ENCODE measurements at regions not wholly inside any gene's neighbourhood (a gene's known extent, or its start where the extent isn't known, plus 50 kb on each side); places are given as distances from the start of the nearest gene placed in this dataset.

- TF ChIP-seq, protein P1, sequence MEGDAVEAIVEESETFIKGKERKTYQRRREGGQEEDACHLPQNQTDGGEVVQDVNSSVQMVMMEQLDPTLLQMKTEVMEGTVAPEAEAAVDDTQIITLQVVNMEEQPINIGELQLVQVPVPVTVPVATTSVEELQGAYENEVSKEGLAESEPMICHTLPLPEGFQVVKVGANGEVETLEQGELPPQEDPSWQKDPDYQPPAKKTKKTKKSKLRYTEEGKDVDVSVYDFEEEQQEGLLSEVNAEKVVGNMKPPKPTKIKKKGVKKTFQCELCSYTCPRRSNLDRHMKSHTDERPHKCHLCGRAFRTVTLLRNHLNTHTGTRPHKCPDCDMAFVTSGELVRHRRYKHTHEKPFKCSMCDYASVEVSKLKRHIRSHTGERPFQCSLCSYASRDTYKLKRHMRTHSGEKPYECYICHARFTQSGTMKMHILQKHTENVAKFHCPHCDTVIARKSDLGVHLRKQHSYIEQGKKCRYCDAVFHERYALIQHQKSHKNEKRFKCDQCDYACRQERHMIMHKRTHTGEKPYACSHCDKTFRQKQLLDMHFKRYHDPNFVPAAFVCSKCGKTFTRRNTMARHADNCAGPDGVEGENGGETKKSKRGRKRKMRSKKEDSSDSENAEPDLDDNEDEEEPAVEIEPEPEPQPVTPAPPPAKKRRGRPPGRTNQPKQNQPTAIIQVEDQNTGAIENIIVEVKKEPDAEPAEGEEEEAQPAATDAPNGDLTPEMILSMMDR (IDR thresholded peaks at IDR 0.05; ENCODE audit: low read length): no peak
- TF ChIP-seq EZH2 (optimal IDR thresholded peaks at IDR 0.05; ENCODE audit: low read depth, low read length) (no peak), EZH2phosphoT487 (IDR thresholded peaks at IDR 0.05; ENCODE audit: low read length) (no peak)
Observed at GRCh38 chr15:46111730-46112129, 476.9 kb downstream of the SQOR start.

All from MM.1S (cell line).